ENCODE measurements at regions not wholly inside any gene's neighbourhood (a gene's known extent, or its start where the extent isn't known, plus 50 kb on each side); places are given as distances from the start of the nearest gene placed in this dataset.

GRCh38 chr1:88022516-88022915 lies 661.6 kb upstream of the PKN2 start:
- TF ChIP-seq CTCF (IDR thresholded peaks at IDR 0.05; ENCODE audit: borderline replicate concordance, extremely low read depth, insufficient read depth), result no peak

GRCh38 chr1:88029142-88029541 lies 654.9 kb upstream of the PKN2 start:
- H3K9me3 ChIP-seq (ENCODE audit: control insufficient read depth in 2 of 3, insufficient read depth in 1 of 3, low read length in 3 of 3), result no peaks in the 10 kb centered on the region
- peak in 1 of 5 donors; percentile 31 for DNase-seq
- intact Hi-C loops (cut with DNase I), result no loop called here
- no peak overlapping the region for H3K9ac ChIP-seq (ENCODE audit: low read length in 3 of 3)
- H3K4me3 ChIP-seq (ENCODE audit: low read length in 3 of 3), result no peak overlapping the region
- no peak overlapping the region for H3K27ac ChIP-seq (ENCODE audit: low read depth in 2 of 2, low read length in 2 of 2)
- H3K36me3 ChIP-seq (ENCODE audit: control insufficient read depth in 2 of 3, insufficient read depth in 3 of 3, low read length in 3 of 3), result no peaks in the 10 kb centered on the region
- FAIRE-seq, result no peak
- no peak for TF ChIP-seq CTCF (IDR thresholded peaks at IDR 0.05; ENCODE audit: borderline replicate concordance, extremely low read depth, insufficient read depth)
- H3K27me3 ChIP-seq (ENCODE audit: control insufficient read depth, insufficient read depth, low read length), result no peaks in the 10 kb centered on the region
- H3K4me1 ChIP-seq (ENCODE audit: control insufficient read depth in 2 of 3, insufficient read depth in 2 of 3, low read depth in 1 of 3, low read length in 3 of 3), result no peaks in the 10 kb centered on the region

More at GRCh38 chr1:88022516-88022915, 661.6 kb upstream of the PKN2 start:
- no peak overlapping the region for H3K27ac ChIP-seq (ENCODE audit: low read depth in 2 of 2, low read length in 2 of 2)
- no peaks in the 10 kb centered on the region for H3K27me3 ChIP-seq (ENCODE audit: control insufficient read depth, insufficient read depth, low read length)
- no peaks in the 10 kb centered on the region for H3K4me1 ChIP-seq (ENCODE audit: control insufficient read depth in 2 of 3, insufficient read depth in 2 of 3, low read depth in 1 of 3, low read length in 3 of 3)
- intact Hi-C loops (cut with DNase I), result no loop called here
- H3K9ac ChIP-seq (ENCODE audit: low read length in 3 of 3), result no peak overlapping the region
- no peak for DNase-seq
- no peaks in the 10 kb centered on the region for H3K9me3 ChIP-seq (ENCODE audit: control insufficient read depth in 2 of 3, insufficient read depth in 1 of 3, low read length in 3 of 3)
- no peak overlapping the region for H3K4me3 ChIP-seq (ENCODE audit: low read length in 3 of 3)
- no peaks in the 10 kb centered on the region for H3K36me3 ChIP-seq (ENCODE audit: control insufficient read depth in 2 of 3, insufficient read depth in 3 of 3, low read length in 3 of 3)
- FAIRE-seq, result no peak

GRCh38 chr1:88029899-88030298 lies 654.2 kb upstream of the PKN2 start:
- no peaks in the 10 kb centered on the region for H3K27me3 ChIP-seq (ENCODE audit: control insufficient read depth, insufficient read depth, low read length)
- no peak overlapping the region for H3K4me3 ChIP-seq (ENCODE audit: low read length in 3 of 3)
- no peak overlapping the region for H3K9ac ChIP-seq (ENCODE audit: low read length in 3 of 3)
- TF ChIP-seq CTCF (IDR thresholded peaks at IDR 0.05; ENCODE audit: borderline replicate concordance, extremely low read depth, insufficient read depth), result no peak
- no peak overlapping the region for H3K27ac ChIP-seq (ENCODE audit: low read depth in 2 of 2, low read length in 2 of 2)
- FAIRE-seq (no peak), DNase-seq (no peak)
- no peaks in the 10 kb centered on the region for H3K9me3 ChIP-seq (ENCODE audit: control insufficient read depth in 2 of 3, insufficient read depth in 1 of 3, low read length in 3 of 3)
- H3K4me1 ChIP-seq (ENCODE audit: control insufficient read depth in 2 of 3, insufficient read depth in 2 of 3, low read depth in 1 of 3, low read length in 3 of 3), result no peaks in the 10 kb centered on the region
- intact Hi-C loops (cut with DNase I), result no loop called here
- H3K36me3 ChIP-seq (ENCODE audit: control insufficient read depth in 2 of 3, insufficient read depth in 3 of 3, low read length in 3 of 3), result no peaks in the 10 kb centered on the region

GRCh38 chr1:88035578-88035977 lies 648.5 kb upstream of the PKN2 start:
- FAIRE-seq (no peak), DNase-seq (no peak)
- TF ChIP-seq CTCF (IDR thresholded peaks at IDR 0.05; ENCODE audit: borderline replicate concordance, extremely low read depth, insufficient read depth), result no peak
- Histone ChIP-seq H3K36me3 (ENCODE audit: control insufficient read depth in 2 of 3, insufficient read depth in 3 of 3, low read length in 3 of 3) (no peaks in the 10 kb centered on the region), H3K9ac (ENCODE audit: low read length in 3 of 3) (no peak overlapping the region), H3K4me3 (ENCODE audit: low read length in 3 of 3) (no peak overlapping the region), H3K27ac (ENCODE audit: low read depth in 2 of 2, low read length in 2 of 2) (no peak overlapping the region), H3K27me3 (ENCODE audit: control insufficient read depth, insufficient read depth, low read length) (no peaks in the 10 kb centered on the region), H3K4me1 (ENCODE audit: control insufficient read depth in 2 of 3, insufficient read depth in 2 of 3, low read depth in 1 of 3, low read length in 3 of 3) (no peaks in the 10 kb centered on the region), H3K9me3 (ENCODE audit: control insufficient read depth in 2 of 3, insufficient read depth in 1 of 3, low read length in 3 of 3) (peaks cover 0 to 7% (median 0%) of the 10 kb centered on the region in 3 donors)
- intact Hi-C loops (cut with DNase I), result no loop called here
